GM03348 (cell line): ENCODE measurements at regions not wholly inside any gene's neighbourhood (a gene's known extent, or its start where the extent isn't known, plus 50 kb on each side); places are given as distances from the start of the nearest gene placed in this dataset.
"Not testable (repeated sequence)": the region's sequence is repeated elsewhere in the genome, so short reads cannot be mapped to it uniquely, and the experiment has no call there.

ENCODE experiments used
- DNase-seq: peaks from one replicate; pipeline ENCODE4 v3.0.0; 2012; ENCODE audit warnings: low spot score

DNA sequence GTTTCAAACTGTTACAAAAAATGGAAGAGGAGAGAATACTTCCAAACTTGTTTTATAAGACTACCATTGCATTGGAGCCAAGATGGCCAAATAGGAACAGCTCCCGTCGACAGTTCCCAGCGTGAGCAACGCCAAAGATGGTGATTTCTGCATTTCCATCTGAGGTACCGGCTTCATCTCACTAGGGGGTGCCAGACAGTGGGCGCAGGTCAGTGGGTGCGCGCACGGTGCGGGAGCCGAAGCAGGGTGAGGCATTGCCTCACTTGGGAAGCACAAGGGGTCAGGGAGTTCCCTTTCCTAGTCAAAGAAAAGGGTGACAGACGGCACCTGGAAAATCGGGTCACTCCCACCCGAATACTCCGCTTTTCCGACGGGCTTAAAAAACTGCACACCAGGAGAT is 149.7 kb upstream of the POF1B start:
- DNase-seq, result not testable (repeated sequence)

DNA sequence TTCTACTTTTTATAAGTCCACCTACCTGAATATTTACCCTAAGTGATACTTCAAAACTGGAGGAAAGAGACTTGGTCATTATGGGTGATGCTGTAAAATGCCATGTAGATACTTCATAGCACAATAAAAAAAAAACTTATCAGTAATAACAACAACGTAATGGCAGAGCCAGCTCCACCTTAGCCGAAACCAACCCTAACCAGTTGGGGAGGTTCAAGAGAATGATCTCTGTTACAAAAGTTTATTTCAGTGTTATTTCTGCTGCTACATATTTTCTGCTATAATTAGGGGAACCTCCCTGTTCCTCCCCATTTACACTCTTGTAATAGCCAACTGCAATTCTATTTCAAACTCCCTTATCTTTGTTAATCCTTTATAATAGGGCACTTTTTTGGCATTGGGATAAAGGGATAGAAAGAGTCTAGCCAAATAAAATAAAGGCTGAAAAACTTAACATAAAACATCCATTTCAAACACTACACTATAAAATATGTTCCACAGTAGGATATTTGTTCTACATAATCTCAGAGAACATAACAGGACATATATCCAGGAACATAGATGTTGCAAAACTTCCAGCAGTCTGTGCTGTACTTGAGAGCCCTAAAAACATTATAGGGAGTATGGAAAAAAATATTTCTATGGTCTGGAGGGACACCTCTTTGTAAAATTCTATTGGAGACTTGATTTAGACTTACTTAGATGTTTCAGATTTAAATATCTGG is 138.7 kb upstream of the POF1B start:
- no peak for DNase-seq

DNA sequence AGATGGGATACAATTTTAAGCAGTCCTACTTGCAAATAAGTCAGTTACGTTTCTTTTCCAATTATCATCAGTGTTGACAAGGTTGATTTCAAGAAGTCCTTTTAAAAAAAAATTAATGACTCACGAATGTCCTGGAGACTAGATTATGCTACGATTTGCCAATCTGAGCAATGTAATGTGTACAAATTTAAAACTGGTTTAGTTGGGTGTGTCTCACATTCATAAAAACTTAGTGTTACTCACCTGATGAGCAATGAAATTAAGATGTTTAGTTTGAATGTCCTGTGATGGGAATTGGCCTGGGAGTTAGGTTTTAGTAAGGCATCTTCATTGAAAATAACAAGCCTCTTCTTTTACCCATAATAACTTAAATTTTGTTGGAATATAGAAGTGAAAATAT is 136.7 kb upstream of the POF1B start:
- no peak for DNase-seq

DNA sequence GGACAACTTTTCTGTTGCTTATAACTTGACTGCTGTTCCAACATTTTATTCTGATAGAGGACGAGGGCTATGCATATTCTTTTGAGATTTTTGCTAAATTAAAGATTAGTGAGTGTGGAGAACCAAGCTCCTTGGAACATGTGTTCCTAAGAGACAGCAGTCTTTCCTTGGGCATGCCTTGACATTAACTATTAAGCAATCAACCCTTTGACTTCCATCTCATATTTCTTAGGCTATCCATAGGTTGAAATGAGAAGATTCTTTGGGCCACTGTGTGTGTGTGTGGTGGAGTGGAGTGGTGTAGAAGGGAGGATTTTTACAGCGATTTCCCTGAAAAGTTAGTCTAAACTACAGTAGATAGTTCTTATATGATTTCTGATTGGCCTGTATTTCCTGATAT is 127.4 kb upstream of the POF1B start:
- DNase-seq, result no peak

DNA sequence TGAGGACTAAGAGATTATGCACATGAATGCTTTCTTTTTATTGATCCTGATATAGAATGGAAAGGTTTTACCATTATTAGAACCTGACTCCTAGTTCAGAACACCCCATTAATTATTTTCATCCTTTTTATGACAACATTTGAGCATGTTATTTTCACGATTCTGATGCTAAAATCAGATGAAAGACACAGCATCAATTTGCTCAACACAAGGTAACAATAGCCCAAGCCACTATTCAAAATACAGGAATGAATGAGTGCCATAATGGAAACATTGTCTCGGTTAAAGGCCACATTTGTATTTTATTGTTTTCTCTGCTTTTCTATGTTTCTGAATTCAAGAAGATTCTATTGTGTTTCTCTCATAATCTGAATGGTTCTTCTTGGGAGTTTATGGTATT is 126.3 kb upstream of the POF1B start:
- DNase-seq, result no peak

DNA sequence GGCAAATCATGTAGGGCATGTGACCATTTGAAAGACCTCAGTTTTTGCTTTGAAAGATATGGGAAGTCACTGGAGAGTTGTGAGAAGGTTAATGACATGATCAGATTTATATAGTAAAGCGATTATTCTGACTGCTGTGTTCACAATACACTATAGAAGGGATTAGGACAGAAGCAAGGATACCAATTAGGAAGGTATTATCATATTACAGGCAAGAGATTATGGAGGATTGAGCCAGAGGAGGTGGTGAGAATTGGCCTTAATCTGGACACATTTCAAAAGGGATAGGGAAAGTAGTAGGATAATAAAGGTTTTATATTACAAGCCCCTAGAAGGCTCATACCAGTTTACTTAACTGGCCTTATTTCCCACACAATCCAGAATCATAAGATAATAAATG is 124.9 kb upstream of the POF1B start:
- DNase-seq, result no peak

DNA sequence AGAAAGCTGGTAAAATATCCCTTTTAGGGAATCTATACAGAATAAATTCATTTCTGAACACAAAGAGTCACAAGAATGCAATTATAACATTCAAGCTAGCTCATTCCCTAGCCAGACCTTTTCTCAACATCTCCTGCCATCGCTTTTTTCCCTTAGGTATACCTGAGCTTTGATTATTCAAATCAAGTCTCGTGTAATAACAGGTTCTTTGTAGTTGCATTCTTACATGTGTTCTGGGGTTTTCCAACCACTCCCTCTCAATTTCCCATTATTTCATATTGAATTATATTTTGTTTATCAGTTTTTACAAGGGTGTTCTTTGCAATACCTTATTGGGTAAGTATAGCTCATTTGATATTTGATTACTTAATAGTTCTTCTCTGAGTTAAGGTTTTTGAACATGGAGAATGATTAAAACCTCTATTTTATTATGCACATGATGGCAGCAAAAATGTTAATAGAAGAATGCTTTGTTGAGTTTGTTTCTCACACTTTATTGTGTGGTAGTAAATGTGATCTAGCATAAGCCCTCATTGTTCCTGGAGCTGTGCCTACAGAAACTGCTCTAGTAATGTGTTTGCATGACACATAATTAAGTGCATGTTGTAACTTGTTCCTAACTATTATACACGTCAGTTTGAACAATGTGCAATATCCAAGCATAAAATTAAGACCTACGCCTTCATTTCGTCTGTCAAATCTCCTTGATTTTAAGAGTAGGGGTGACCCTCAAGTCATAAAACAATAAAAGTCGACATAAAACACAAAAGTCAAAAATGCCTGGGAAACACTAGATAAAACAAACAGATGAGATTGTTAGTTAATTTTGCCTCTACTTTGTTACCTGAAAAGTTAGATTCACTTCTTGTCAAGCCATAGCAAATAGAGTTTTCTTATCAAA is 124.0 kb upstream of the POF1B start:
- DNase-seq, result no peak

DNA sequence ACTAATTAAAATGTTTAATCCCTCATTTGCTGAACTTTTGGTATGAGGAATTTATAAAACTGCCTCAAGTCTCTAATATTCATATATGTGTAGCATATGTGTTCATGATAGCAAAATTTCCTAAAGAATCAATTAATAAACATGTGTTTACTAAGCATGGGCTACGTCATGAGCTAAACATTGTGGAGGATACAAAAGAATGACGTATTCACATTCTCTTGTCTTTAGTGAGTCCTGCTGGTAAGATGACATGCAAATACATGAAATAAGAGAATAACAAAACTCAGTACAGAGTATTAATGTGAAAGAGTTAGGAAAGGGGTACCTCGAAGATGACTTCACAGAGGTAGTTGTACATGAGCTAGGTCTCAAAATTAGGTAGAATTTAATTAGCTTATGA is 121.9 kb upstream of the POF1B start:
- no peak for DNase-seq

DNA sequence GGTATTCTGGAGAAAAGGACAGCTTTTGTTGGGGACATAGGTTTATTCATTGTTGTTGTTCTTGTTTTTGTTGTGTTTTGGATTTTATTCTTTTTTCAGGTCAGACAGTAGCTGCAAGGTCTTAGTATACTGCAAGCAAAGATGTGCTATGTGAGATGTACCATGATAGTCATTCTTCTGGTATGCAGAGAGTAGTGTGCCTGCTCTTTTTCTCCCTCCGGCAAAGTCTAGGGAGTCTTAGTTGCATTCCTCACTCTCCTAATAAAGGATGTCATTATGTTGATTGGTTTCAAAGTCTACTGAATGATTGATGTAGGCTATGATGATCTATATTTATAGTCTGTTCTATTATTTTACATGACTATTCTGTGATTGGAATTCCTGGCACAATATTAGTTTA is 119.9 kb upstream of the POF1B start:
- no peak for DNase-seq

DNA sequence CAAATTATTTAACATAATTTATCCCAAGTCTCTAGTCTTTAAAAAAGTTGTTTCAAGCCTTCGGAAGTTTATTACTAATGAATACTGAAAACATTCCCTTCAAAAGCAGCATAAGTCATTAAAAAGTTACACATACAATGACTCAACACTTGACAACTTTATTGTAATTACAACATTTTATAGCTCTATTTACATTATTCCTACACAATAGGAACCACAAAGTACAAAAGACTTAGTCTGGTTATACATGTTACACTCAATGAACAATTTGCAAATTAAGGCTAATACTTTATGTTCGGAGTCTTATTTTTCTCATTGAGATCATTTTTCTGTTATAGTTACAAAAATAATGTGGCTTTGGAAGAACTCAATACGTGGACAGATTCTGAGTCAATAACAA is 114.4 kb upstream of the POF1B start:
- no peak for DNase-seq

DNA sequence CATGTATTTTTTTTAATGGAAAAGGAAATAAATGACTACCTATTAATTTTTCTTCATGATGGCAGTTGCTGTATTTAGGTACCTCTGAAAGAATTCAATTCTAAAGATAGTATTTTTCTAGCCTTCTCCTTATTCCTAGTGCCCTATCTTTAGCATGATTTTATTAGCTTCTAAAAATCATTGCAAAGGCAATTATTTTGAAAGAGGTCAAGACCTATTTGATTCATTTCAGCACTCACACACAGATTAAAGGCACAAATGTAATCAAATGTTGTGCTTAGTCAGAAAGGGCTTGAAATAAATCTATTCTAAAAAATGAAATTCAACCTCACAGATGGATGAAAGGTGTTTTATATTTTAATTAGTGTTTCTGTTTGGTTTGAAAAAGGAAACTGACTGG is 74.8 kb upstream of the POF1B start:
- no peak for DNase-seq

DNA sequence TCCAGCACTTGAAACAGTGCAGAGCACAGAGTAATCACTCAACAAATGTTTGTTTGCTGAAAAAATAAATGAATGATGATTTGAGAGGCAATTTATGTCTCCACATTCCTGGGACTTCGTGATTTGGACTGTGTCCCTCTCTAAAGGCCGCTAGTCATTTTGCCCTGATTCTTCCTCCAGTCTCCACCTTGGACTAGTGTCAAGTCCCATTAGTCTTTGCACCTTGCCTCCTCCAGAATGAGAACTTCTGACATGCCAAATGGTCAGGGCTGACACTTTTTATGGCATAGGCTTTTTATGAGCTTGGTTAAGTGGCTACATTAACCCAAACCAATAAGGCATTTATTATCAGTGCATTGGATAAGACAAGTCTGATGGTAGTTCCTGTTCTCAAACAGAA is 65.1 kb upstream of the POF1B start:
- no peak for DNase-seq
